Activated CD4-positive, alpha-beta T cell treated with anti-CD3 and anti-CD28 coated beads, Interleukin-2, Interleukin-4, amounts not matched to agents 100 ng/mL and 50 ng/mL, durations not matched to agents 16 hours and 8 hours (primary cell): ENCODE measurements at regions not wholly inside any gene's neighbourhood (a gene's known extent, or its start where the extent isn't known, plus 50 kb on each side); places are given as distances from the start of the nearest gene placed in this dataset.
"Not testable (repeated sequence)": the region's sequence is repeated elsewhere in the genome, so short reads cannot be mapped to it uniquely, and the experiment has no call there.

Experiments used
- DNase-seq: peaks from one replicate; pipeline ENCODE4 v3.0.0-alpha.2; 2020; ENCODE audit warnings: low spot score

DNA sequence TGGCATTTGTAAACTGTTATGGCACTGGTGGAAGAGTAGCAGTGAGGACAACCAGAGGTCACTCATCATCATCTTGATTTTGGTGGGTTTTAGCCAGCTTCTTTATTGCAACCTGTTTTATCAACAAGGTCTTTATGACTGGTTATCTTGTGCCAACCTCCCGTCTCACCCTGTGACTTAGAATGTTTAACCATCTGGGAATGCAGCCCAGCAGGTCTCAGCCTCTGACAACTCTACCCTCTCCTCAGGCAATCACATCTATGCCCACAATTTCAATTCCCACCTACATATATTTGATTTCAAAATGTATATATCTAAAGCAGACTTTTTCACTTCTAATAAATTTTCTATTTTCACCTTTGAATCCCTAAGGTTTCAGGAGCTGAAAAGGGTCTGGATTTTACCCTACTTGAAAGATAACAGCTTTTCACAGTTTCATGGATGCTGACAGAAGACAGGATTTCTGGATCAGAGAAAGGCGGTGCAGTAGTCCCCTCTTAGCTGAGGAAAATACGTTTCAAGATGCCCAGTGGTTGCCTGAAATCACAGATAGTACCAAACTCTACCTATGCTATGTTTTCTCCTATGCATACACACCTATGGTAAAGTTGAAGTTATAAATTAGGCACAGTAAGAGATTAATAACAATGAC is 1171.8 kb downstream of the DIAPH3 start:
- no peak for DNase-seq

DNA sequence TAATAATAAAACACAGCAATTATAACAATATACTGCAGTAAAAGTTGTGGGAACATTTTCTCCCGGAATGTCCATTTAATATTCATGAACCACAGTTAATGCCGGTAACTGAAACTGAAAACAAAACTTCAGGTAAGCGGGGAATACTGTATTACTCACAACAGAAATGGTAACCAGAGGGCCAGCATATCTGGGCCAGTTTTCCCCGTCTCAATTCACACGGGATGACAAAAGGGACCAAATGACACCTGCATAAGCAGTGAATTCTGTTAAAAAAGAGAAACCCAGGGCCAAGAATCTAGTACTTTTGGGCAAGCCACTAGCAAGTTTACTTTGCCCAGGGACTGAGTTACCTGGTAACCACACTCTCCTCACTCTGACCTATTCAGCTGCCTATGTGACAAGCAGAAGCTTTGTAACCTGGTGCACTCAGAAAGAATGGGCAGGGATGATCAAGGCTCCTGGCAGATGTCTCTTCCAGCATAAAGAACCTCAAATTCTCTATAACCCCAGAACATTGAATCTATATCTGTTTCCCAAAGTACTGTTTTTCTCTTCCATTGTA is 1171.2 kb downstream of the DIAPH3 start:
- no peak for DNase-seq

DNA sequence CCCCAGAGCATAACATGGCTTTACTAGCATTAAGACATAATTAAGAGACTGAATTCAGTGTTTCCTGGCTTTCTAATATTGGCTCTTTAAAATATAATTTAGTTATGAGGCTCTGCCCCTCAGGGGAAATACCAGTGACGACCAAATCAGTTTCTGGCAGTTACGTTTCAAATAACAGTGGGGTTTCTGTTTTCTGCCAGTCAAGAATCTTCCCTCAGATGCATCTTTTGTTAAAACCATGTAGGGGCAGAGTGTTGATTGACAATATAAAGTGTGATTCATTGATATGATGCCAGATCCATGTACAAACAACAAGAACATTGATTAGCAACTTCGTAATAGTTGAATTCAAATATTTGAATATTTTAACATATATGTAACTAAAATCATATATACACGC is 1169.7 kb downstream of the DIAPH3 start:
- no peak for DNase-seq

DNA sequence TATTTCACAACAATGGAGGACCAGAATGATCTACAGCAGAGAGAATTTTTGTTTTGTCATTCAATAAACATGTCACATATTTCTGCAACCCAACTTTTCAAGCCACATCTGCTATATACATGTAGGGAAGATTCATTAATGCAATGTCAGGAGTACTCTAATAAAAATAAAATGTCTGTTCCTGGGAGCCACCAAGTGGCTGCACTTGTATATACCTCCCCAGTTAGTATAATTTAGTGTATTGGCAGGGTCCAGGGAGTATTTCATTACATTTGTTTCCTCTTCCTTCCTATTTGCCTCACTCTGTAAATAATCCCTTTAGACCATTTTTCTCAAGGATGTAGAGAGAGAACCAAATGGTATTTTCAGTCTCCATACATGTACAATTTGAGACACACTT is 1169.0 kb downstream of the DIAPH3 start:
- DNase-seq: no peak

DNA sequence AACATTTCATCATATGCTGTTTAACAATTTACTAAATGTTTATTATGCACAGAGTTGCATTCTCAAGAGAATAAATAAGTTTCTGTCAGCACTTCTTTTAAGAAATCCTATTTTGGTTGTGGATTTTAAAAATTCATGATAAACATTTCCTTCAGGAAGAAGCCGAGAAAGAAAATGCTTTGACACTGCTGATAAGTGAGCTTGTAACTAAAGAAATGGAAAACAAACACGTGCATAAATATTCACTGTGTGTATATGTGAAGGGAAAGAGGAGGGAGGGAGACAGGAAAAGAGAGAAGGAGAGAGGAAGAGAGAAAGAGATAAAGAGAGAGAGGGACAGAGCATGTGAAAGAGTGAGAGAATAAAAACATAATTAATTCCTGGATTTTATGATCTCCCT is 1165.0 kb downstream of the DIAPH3 start:
- DNase-seq: no peak

DNA sequence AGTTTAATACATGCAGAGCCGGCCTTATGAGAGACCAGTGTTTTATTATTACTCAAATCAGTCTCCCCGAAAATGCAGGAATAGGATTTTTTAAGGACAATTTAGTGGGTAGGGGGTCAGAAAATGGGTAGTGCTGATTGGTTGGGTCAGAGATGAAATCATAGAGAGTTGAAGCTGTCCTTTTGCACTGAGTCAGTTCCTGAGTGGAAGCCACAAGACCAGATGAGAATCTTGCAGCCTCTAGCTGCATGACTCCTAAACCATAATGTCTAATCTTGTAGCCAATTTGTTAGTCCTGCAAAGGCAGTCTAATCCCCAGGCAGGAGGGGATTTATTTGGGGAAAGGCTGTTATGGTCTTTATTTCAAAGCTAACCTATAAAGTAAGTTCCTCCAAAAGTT is 1163.9 kb downstream of the DIAPH3 start:
- no peak for DNase-seq

DNA sequence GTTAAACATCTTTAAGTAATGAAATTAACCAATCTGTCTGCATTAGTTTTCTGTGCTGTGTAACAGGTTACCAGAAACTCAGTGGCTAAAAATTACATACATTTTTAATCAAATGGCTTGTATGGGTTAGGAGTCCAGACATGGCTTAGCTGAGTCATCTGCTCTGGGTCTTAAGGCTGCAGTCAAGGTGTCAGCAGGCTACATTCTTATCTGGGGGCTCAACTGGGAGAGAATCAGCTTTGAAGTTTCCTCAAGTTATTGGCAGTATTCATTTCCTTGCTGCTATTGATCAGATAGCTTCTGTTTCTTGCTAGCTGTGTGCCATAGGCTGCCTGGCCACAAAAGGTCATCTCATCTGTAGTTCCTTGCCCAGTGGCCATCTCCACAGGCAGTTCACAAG is 1163.0 kb downstream of the DIAPH3 start:
- DNase-seq: no peak

DNA sequence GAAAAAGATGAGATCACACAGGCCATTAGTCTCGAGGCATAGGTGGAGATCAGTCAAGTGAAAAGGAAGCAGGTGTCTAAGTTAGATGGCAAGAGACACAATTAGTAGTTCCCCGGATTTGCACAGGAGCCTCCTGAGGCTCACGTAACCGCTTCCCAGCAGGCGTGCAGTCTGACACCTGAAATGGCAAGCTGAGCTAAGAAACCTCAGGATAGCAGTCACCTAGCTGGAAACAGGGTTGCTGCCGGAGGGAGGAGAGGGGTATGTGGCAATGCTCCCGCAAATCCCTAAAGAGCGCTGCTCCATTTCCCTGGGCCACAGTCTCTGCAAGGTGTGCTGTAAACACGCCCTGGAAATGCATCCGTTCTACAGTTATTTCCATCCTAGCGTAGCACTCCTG is 1151.0 kb downstream of the DIAPH3 start:
- DNase-seq: no peak

DNA sequence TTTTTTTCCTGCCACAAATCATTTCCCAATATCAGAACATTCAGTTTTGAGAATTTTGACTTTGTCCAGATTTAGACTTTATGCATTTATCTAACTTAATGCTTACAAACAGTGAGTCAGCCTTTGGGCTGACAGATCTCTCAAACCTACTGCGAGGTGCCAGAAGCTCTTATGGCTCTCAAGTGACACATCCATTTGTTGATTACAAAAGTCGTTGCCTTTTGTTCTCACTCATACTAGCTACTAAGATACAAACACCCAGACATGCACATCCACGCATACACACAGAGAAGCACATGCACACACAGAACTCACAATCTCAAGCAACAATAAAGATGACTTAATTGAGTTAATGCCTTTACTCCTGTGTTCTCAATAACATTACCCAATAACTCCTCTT is 1147.5 kb downstream of the DIAPH3 start:
- no peak for DNase-seq

DNA sequence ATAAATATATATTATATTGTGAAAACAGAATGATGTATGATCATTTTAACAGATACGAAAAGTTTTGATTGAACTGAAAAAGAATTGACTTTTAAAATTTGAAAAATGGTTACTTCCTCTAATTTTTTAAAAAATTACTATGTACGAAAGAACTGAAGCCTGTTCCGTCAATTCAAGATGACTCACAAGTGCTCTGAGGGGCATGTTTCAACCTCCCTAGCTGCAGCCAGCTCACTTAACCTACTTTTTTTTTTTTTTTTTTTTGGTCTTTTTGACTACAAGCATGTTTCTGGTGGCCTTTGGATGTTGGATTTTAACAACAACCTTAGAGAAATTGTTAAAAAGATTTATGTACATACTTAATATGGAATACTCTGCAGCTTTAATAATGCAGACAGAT is 1139.3 kb downstream of the DIAPH3 start:
- DNase-seq: no peak

DNA sequence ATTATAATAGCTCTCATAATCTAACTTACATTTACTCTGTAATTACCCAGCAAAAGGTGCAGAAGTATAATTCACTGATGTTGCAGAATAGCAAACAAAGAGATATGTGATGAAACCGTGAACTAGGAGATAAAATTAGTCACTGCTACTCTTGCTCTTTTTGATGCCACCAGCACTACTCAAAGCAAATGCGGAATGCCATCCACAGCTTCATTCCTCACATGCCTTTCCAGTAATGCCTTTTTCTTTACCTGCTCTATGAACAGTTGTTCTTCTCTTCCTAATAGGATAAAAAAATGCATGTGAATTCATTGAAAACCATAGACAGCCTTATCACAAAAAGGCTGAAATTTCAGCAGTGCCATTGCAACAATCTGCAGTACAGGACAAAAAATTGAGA is 1129.5 kb downstream of the DIAPH3 start:
- no peak for DNase-seq

DNA sequence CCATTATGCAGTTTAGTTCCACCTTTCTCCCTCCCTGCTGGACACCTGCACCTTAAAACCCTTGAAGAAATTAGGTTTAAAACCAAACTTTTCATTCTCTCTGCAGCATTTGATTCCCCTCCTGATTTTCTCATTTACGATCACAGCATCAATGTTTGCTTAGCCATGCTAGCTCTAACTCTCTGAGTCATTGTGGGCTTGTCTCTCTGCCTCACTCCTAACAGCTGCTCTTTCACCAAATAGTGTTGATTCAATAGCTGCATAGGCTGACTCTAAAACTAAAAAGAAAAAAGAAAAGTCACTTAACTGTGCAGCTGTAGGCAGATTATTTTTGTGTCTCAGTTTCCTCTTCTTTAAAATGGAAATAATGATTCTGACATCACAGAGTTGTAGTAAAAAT is 1124.9 kb downstream of the DIAPH3 start:
- no peak for DNase-seq

DNA sequence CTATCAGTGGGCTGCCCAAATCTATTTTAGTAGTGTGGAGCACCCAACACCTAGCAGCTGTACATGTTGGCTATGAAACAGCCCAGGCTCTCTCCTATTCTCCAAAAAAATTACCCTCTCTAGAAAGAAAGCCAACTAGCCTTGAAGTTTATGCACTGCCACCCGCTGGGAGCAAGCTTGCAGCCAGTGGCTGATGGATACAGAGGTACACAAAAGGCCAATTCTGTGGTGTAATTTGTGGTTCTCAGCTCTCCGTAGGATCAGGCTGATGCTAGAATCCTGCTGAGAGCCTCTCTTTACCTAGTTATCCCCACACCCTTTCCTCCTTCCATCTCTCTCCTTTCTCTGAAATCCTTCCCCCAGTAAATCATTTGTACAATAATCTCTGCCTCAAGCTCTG is 1120.7 kb downstream of the DIAPH3 start:
- DNase-seq: no peak

DNA sequence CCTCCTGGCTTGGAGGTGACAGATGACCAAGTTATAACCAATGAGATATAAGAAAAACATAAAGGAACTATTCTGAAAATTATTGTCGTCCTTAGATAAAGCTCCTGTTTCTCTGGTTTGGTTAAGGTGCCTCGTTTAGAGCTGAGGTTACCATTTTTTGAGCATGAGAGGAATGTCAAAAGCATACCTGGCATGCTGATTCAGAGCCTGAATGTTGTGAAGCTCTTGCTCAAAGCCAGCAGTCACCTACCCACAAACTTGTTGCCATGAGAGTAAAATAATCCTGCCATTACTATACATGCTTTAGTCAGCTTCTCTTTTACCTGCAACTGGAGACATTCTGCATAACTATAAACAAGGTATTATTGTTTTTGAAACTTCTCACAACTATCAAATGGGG is 1116.2 kb downstream of the DIAPH3 start:
- DNase-seq: no peak

DNA sequence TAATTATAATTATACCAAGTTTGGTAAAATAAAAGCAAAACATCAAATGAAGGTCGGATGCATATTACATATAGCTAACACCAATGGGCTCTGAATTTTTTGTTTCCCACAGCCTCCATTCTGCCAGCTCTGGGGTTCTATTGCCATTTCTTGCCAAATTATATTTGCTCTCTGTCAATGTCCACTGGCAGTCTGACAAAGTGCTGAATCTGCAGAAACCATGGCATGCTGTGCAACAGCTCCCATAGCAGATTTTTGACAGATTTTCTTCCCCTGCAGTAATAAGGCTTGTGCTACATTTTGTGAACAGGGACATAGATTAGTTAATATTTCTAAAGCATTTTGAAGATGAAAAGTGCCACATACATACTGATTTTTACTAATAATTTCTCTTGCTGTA is 1102.1 kb downstream of the DIAPH3 start:
- no peak for DNase-seq

DNA sequence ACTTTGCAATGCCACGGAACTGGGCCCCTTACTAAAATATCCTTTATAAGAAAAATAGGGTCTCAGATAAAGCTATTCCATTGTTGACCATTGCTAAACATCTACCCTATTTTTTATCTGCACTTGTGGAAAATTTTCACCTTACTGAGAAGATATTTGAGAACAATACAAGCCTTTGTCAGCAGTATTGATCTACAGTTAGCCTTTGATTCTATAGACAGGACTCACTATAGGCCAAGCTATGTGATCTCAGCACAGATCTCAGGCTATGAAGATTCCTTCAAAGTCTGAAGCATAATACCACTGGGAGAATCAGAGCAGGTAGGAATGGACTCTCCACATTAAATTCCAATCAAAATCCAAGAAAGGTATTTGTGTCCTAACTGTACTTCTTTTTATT is 1099.7 kb downstream of the DIAPH3 start:
- DNase-seq: no peak

DNA sequence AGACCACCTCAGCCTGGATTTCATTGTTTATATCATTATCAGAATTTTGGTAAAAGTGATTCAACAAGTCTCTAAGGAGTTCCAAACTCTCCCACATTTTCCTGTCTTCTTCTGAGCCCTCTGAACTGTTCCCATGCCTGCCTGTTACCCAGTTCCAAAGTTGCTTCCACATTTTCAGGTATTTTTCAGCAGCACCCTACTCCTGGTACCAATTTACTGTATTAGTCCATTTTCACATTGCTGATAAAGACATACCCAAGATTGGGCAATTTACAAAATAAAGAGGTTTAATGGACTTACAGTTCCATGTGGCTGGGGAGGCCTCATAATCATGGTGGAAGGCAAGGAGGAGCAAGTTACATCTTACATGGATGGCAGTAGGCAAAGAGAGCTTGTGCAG is 1087.3 kb downstream of the DIAPH3 start:
- DNase-seq: not testable (repeated sequence)

DNA sequence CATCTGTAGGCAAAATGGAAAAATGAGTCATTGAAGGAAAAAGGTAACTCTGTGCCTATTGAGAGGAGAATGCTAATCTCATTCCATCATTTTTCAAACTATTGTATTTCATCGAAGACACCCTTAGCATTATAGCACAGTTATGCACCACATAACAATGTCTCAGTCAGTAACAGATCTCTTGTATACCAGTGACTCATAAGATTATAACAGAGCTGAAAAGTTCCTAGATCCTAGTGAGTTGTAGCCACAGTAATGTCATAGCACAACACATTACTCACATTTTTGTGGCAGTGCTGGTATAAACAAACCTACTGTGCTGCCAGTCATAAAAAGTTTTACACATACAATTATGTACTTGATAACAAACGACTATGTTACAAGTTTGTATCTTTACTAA is 1077.6 kb downstream of the DIAPH3 start:
- no peak for DNase-seq

DNA sequence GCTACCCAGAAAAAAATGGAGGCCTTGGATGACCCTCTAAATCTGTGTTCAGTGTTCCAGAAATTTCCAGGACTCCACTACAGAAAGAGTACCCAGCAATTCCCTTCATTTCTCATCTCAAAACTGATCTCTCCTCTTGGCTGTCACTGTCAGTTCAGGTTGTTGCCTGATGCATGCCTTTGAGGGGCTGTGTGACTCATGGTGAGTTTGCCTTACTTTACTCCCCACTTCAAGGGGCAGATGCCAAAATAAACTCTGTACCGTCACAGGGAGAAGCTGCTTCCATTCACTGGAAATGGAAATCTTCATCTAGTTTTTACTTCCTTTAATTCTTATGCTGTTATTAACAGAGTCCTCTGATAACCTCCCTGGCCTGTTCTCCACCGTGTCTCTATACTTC is 1075.0 kb downstream of the DIAPH3 start:
- no peak for DNase-seq

DNA sequence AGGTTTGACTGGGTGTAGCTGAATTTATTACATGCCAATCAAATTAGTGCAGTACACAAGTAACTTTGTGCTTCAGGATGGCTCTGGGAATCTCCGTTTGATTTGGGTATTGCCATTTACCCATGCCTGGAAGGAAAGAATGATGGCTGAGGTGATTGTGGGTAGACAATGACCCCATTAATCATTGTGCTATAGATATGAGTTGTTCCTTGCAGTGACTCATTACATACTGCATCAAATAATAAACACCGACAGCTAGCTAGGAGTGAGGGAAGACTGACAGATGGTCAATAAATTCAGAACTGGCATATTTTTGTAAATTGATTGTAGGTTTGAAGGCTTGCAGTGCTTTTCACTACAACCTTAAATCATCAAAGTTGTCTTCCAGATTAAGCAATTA is 1069.5 kb downstream of the DIAPH3 start:
- no peak for DNase-seq

DNA sequence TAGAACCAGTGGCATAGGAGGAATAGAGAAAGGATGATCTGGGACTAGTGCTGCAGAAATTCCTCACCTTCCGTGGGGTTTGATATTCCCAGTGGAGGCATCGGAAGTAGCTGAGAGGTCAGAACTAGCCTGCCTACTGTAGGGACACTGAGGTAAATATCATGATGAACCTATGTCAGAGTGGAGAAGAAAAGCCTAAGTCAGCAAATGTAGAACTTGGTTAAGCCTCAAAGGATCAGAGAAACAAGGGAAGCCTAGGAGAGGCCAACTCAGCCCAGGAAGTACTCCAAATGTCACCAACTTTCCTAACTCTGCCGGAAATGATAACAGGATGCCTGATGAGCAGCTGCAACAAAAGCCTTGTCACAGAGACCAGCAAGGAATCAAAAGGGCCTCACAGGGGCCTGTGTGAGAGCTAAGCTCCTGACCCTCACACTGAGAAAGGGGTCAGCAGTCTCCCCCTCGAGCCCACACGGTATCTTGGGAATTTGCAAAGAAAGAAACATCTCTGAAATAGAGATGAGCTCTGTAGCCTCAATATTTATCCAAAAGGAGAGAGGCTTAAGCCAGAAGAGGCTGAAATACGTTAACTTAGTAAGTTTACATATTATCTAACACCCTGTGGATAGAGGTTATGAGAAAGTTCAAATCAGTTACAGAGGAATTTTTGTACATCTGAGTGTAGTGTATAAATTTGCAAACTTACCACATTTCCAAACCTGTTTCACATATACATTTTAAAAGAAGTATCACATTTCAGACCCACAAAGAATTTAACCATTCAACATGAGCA is 1064.3 kb downstream of the DIAPH3 start:
- DNase-seq: no peak

DNA sequence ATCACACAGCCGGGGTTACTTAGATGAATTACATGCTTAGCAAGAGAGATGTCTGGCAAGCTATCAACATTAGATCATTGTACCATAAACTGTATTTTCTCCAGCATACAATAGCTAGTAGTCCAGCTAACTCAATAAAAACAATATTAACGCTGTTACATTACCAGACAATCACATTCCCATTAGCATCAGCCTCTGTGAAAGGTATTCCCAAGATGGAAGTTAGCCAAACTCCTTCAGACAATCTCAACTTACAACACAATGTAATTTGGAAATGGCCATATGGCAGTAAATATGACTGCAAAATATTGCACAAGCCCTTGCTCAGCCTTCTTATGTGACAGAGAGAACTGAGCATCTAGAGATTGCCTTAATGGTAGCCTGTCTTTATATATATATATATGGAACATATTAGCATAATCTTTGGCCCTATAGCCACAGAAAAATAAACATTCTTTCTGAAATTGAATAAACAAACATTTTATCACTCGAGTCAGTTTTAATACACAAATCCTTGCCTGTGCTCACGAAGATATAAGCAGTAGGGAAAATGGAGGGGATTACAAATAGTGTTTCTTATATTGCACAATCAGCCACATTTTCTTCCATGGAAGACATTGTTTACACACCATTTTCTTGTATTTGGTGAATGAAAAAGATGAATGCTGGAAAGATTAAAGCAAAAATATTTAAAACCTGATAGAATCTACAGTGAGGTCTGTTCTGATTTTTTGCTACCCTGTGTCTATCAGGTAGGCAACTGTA is 1060.5 kb downstream of the DIAPH3 start:
- DNase-seq: no peak

DNA sequence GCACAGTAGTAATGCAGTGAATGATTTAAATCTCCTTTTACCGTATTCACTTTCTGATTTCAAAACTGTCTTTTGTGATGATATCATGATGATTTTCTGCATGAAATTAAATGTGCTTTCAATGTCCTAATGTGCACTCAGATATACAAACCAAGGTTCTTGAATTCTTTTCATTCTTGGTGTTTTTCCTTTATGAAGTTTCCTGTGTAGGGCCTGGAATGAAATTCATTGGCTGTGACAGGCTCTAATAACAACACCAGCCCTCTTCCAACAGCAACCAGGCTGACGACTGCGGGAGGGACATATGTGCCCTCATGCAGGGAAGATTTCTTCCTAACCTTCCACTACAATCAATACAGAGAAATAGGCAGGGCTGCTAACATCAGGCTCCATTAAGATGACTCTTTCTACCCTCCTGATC is 1052.0 kb downstream of the DIAPH3 start:
- no peak for DNase-seq
